ENCODE measurements at regions not wholly inside any gene's neighbourhood (a gene's known extent, or its start where the extent isn't known, plus 50 kb on each side); places are given as distances from the start of the nearest gene placed in this dataset.
"Not testable (repeated sequence)": the region's sequence is repeated elsewhere in the genome, so short reads cannot be mapped to it uniquely, and the experiment has no call there.

GRCh38 chr4:146104541-146104940, 71.0 kb upstream of the LSM6 start:
- ATAC-seq (no peak), DNase-seq (no peak)
- no peak for TF ChIP-seq CTCF (IDR thresholded peaks at IDR 0.05)
- no peaks in the 10 kb centered on the region for H3K9me3 ChIP-seq (ENCODE audit: control insufficient read depth, insufficient read depth, low read length)
- H3K4me1 ChIP-seq (ENCODE audit: control insufficient read depth, insufficient read depth, low read length) = no peaks in the 10 kb centered on the region
- no peaks in the 10 kb centered on the region for H3K36me3 Mint-ChIP-seq
- intact Hi-C loops (cut with micrococcal nuclease) = no loop called here
- no peaks in the 10 kb centered on the region for H3K4me1 Mint-ChIP-seq
- no peaks in the 10 kb centered on the region for H3K9me3 Mint-ChIP-seq
- no peak overlapping the region for H3K4me3 Mint-ChIP-seq
- WGBS (ENCODE audit: insufficient coverage) = 89% methylated on average over 4 of the region's 4 CpGs
- no peak overlapping the region for H3K27ac ChIP-seq (ENCODE audit: low read length)
- H3K27ac Mint-ChIP-seq = no peak overlapping the region
- H3K27me3 Mint-ChIP-seq (ENCODE audit: low read depth in 2 of 2) = peaks cover 0 to 5% of the 10 kb centered on the region in 2 donors
- H3K4me3 ChIP-seq (ENCODE audit: low read length) = no peak overlapping the region
- H3K36me3 ChIP-seq (ENCODE audit: control insufficient read depth, insufficient read depth, low read length) = no peaks in the 10 kb centered on the region
- H3K27me3 ChIP-seq (ENCODE audit: control insufficient read depth, insufficient read depth, low read length) = no peaks in the 10 kb centered on the region

GRCh38 chr4:146104052-146104451, 71.5 kb upstream of the LSM6 start:
- not testable (repeated sequence) for H3K27me3 Mint-ChIP-seq (ENCODE audit: low read depth in 2 of 2); H3K27ac Mint-ChIP-seq

GRCh38 chr4:146099585-146099984, 75.9 kb upstream of the LSM6 start:
- H3K9me3 Mint-ChIP-seq = peaks cover 2% of the 10 kb centered on the region in 2 donors
- Histone ChIP-seq H3K9me3 (ENCODE audit: control insufficient read depth, insufficient read depth, low read length) (no peaks in the 10 kb centered on the region), H3K4me1 (ENCODE audit: control insufficient read depth, insufficient read depth, low read length) (no peaks in the 10 kb centered on the region), H3K36me3 (ENCODE audit: control insufficient read depth, insufficient read depth, low read length) (no peaks in the 10 kb centered on the region), H3K4me3 (ENCODE audit: low read length) (no peak overlapping the region), H3K27me3 (ENCODE audit: control insufficient read depth, insufficient read depth, low read length) (no peaks in the 10 kb centered on the region), H3K27ac (ENCODE audit: low read length) (no peak overlapping the region)
- no peak for TF ChIP-seq CTCF (IDR thresholded peaks at IDR 0.05)
- ATAC-seq (no peak), DNase-seq (no peak)
- H3K4me3 Mint-ChIP-seq = no peak overlapping the region
- no peak overlapping the region for H3K27ac Mint-ChIP-seq
- 81% methylated on average over 3 of the region's 3 CpGs for WGBS (ENCODE audit: insufficient coverage)
- no peaks in the 10 kb centered on the region for H3K4me1 Mint-ChIP-seq
- intact Hi-C loops (cut with micrococcal nuclease) = no loop called here
- H3K27me3 Mint-ChIP-seq (ENCODE audit: low read depth in 2 of 2) = peaks cover 8 to 10% of the 10 kb centered on the region in 2 donors
- no peaks in the 10 kb centered on the region for H3K36me3 Mint-ChIP-seq

More at GRCh38 chr4:146104052-146104451, 71.5 kb upstream of the LSM6 start:
- intact Hi-C loops (cut with micrococcal nuclease); DNase-seq; H3K4me3 ChIP-seq (ENCODE audit: low read length); H3K27me3 ChIP-seq (ENCODE audit: control insufficient read depth, insufficient read depth, low read length); H3K4me1 ChIP-seq (ENCODE audit: control insufficient read depth, insufficient read depth, low read length); H3K36me3 Mint-ChIP-seq; H3K4me1 Mint-ChIP-seq; H3K9me3 ChIP-seq (ENCODE audit: control insufficient read depth, insufficient read depth, low read length); H3K36me3 ChIP-seq (ENCODE audit: control insufficient read depth, insufficient read depth, low read length); H3K27ac ChIP-seq (ENCODE audit: low read length); H3K9me3 Mint-ChIP-seq; ATAC-seq; H3K4me3 Mint-ChIP-seq: not testable (repeated sequence)
- WGBS (ENCODE audit: insufficient coverage) = 93% methylated on average over 9 of the region's 9 CpGs

GRCh38 chr4:146098978-146099377, 76.5 kb upstream of the LSM6 start:
- no peak overlapping the region for H3K27ac ChIP-seq (ENCODE audit: low read length)
- TF ChIP-seq CTCF (IDR thresholded peaks at IDR 0.05) = no peak
- intact Hi-C loops (cut with micrococcal nuclease) = no loop called here
- Mint-ChIP-seq H3K36me3 (no peaks in the 10 kb centered on the region), H3K9me3 (peaks cover 2% of the 10 kb centered on the region in 2 donors), H3K4me3 (no peak overlapping the region), H3K27ac (no peak overlapping the region), H3K4me1 (no peaks in the 10 kb centered on the region), H3K27me3 (ENCODE audit: low read depth in 2 of 2) (peaks cover 8 to 10% of the 10 kb centered on the region in 2 donors)
- WGBS (ENCODE audit: insufficient coverage) = 66% methylated on average over 2 of the region's 2 CpGs
- no peak overlapping the region for H3K4me3 ChIP-seq (ENCODE audit: low read length)
- H3K4me1 ChIP-seq (ENCODE audit: control insufficient read depth, insufficient read depth, low read length) = no peaks in the 10 kb centered on the region
- ATAC-seq = no peak
- H3K27me3 ChIP-seq (ENCODE audit: control insufficient read depth, insufficient read depth, low read length) = no peaks in the 10 kb centered on the region
- no peaks in the 10 kb centered on the region for H3K9me3 ChIP-seq (ENCODE audit: control insufficient read depth, insufficient read depth, low read length)
- no peak for DNase-seq
- H3K36me3 ChIP-seq (ENCODE audit: control insufficient read depth, insufficient read depth, low read length) = no peaks in the 10 kb centered on the region
